ENCODE measurements at regions not wholly inside any gene's neighbourhood (a gene's known extent, or its start where the extent isn't known, plus 50 kb on each side); places are given as distances from the start of the nearest gene placed in this dataset.

DNA sequence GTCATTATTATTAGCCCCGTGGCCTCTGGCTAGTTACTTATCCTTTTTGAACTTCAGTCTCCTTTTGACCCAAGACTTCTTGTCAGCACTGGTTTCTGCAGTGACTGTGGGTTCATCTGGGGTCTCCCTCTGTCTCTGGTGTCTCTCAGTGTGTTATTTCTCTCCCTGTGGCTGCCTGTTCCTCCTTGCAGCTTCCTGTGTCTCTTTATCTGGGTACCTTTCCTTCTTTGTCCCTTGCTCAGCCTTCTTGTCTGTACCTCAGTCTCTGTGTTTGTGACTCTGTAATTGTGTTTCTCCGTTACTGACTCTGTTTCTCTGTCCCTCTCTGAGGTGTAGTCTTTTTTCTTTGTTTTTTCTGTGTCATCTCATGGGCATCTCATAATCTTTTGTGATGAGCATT is 102.6 kb upstream of the CDH11 start:
- no peaks in the 10 kb centered on the region for H3K27me3 Mint-ChIP-seq
- DNase-seq (no peak), ATAC-seq (ENCODE audit: low read depth in 2 of 2) (no peak)
- H3K4me1 Mint-ChIP-seq = peaks cover 0 to 5% (median 0%) of the 10 kb centered on the region in 3 donors
- no peaks in the 10 kb centered on the region for H3K36me3 Mint-ChIP-seq
- peaks cover 0 to 21% (median 5%) of the 10 kb centered on the region in 7 donors for H3K9me3 Mint-ChIP-seq
- no peak overlapping the region for H3K27ac Mint-ChIP-seq
- no peak overlapping the region for H3K4me3 Mint-ChIP-seq

DNA sequence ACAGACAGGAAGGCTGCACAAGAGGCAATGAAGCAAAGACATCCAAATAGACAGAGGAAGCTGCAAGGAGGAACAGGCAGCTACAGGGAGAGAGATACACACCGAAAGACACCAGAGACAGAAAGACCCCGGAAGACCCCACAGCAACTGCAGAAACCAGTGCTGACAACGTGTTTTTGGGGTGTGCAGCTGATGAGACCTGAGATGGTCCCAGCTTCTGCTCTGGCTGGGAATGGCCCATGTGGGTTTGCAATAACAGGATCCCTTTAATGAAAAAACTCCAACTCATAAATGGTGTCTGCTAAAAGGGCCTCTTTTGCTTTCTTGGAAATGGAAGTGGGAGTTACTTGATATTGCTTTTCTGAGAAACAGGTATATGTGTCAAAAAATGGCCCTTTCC is 101.5 kb upstream of the CDH11 start:
- H3K36me3 Mint-ChIP-seq = no peaks in the 10 kb centered on the region
- no peaks in the 10 kb centered on the region for H3K27me3 Mint-ChIP-seq
- DNase-seq (no peak), ATAC-seq (ENCODE audit: low read depth in 2 of 2) (no peak)
- H3K4me1 Mint-ChIP-seq = peaks cover 0 to 5% (median 0%) of the 10 kb centered on the region in 3 donors
- no peak overlapping the region for H3K4me3 Mint-ChIP-seq
- H3K9me3 Mint-ChIP-seq = peaks cover 0 to 14% (median 2%) of the 10 kb centered on the region in 7 donors
- no peak overlapping the region for H3K27ac Mint-ChIP-seq

DNA sequence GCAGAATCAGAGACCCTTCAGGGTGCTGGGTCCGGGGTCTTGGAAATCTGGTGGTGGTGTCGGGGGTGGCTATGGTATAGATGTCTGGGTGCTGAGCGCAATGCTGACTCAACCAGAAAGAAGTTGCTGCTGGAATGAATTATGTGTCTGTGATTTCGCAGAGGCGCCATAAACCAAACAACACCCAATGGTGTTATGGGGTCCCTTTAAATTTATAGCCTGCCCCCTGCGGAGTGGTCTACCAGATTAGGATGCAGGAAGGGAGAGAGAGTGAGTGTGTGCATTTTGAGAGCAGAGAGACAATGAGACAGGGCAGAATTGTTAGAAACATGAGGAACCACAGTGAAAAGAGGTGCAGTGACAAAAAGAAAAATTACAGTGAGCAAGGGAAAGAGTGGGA is 100.7 kb upstream of the CDH11 start:
- no peak for DNase-seq
- Mint-ChIP-seq H3K4me1 (peaks cover 0 to 5% (median 0%) of the 10 kb centered on the region in 3 donors), H3K9me3 (peaks cover 0 to 10% (median 2%) of the 10 kb centered on the region in 7 donors), H3K27ac (no peak overlapping the region), H3K27me3 (no peaks in the 10 kb centered on the region), H3K4me3 (no peak overlapping the region), H3K36me3 (no peaks in the 10 kb centered on the region)
- ATAC-seq (ENCODE audit: low read depth in 2 of 2) = no peak

DNA sequence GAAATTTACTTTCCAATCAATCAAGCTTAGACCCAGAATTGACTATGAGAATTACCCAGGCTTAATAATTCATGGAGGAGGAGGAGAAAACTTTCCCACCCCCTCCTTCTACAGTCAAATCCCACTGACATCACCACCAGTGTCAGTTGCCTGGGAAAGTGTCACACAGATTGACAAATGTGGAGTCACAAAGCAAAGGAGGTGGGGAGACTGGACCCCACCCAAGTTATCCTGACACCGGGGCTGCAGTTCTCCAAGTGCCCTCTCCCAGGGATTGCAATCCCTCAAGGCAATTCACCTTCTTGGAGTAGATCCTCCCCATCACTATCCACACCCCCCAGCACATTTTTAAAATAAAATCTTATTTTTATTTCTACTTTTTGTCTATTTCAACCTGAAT is 100.2 kb upstream of the CDH11 start:
- H3K4me1 Mint-ChIP-seq = peaks cover 0 to 5% (median 0%) of the 10 kb centered on the region in 3 donors
- DNase-seq = no peak
- no peaks in the 10 kb centered on the region for H3K27me3 Mint-ChIP-seq
- H3K36me3 Mint-ChIP-seq = no peaks in the 10 kb centered on the region
- peaks cover 0 to 10% (median 2%) of the 10 kb centered on the region in 7 donors for H3K9me3 Mint-ChIP-seq
- no peak overlapping the region for H3K27ac Mint-ChIP-seq
- ATAC-seq (ENCODE audit: low read depth in 2 of 2) = no peak
- no peak overlapping the region for H3K4me3 Mint-ChIP-seq

DNA sequence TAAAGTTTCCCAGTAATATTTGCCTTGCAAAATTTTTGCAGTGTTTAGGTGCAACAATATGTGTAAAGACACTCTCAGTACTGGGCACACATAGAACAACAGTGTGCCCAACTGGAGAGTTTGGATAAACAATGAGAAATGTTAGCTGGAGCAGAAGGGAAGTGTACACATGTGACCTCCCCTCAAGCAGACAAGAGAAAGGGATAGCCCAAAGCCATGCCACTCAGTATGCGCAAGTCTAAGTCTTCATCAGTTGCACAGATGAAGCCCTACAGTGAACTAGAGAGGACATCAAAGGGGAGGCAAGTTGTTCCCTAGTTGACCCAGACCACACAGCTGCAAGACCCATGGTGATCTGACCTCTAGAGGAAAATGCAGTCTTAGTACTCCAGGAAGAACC is 97.9 kb upstream of the CDH11 start:
- Mint-ChIP-seq H3K27ac (no peak overlapping the region), H3K9me3 (peaks cover 0 to 12% (median 2%) of the 10 kb centered on the region in 7 donors), H3K4me1 (peaks cover 0 to 5% (median 0%) of the 10 kb centered on the region in 3 donors), H3K27me3 (no peaks in the 10 kb centered on the region), H3K36me3 (no peaks in the 10 kb centered on the region), H3K4me3 (no peak overlapping the region)
- ATAC-seq (ENCODE audit: low read depth in 2 of 2) = no peak
- no peak for DNase-seq

DNA sequence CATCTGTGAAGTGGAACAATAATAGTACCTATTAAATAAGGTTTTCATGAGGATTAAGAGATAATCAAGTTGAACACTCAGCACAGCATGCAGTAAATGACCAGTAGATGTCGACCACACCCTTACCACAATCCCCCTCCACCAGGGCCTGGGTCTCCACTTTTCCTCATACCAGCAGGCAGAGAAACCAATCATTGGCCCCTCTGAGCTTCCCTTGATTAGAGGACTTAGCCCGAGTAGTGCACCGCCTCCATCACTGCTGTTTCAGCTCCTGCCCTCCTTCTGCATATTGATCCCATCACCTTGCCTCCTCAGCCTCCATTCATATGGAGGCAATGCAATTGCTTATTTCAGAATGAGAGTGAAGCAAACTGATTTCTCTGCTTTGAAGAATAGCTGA is 96.5 kb upstream of the CDH11 start:
- no peaks in the 10 kb centered on the region for H3K27me3 Mint-ChIP-seq
- H3K27ac Mint-ChIP-seq = no peak overlapping the region
- H3K36me3 Mint-ChIP-seq = no peaks in the 10 kb centered on the region
- peaks cover 0 to 5% (median 0%) of the 10 kb centered on the region in 3 donors for H3K4me1 Mint-ChIP-seq
- DNase-seq (no peak), ATAC-seq (ENCODE audit: low read depth in 2 of 2) (no peak)
- no peak overlapping the region for H3K4me3 Mint-ChIP-seq
- H3K9me3 Mint-ChIP-seq = peaks cover 0 to 12% (median 2%) of the 10 kb centered on the region in 7 donors

DNA sequence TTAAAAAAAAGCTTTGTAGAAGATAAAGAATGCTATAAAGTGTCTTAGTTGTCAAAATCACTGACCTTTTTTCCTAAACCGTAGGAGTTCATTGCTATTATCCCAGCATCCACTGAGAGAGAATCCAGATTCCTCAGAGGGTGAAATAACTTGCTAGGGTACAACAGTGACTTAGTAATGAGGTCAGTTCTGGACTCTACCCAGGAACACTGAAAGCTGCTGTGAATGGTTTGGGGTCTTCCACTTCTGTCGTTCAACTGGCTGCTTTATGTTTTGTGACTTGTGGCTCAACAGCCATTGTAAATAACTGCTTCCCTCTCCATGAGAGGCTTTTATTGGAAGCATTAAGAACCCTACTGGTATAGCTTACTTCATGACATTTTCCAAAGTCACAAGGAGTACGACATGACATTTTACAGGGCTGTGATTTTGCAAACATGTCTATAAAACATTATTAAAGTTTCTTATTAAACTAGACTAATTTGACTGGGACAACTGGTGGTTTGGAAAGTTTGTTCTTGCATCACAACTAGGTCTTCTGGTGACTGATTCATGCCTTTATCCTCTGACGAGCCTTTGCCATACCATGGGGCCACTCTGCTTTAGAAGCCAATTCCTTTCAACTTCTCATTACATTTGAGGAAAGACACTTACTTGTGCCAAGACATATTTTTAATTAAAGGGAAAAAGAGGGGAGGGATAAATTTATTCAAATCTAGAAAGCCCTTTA is 92.2 kb upstream of the CDH11 start:
- H3K36me3 Mint-ChIP-seq = no peaks in the 10 kb centered on the region
- H3K27ac Mint-ChIP-seq = no peak overlapping the region
- H3K9me3 Mint-ChIP-seq = peaks cover 0 to 10% (median 0%) of the 10 kb centered on the region in 7 donors
- no peaks in the 10 kb centered on the region for H3K4me1 Mint-ChIP-seq
- H3K4me3 Mint-ChIP-seq = no peak overlapping the region
- H3K27me3 Mint-ChIP-seq = no peaks in the 10 kb centered on the region
- DNase-seq = no peak
- ATAC-seq (ENCODE audit: low read depth in 2 of 2) = no peak

DNA sequence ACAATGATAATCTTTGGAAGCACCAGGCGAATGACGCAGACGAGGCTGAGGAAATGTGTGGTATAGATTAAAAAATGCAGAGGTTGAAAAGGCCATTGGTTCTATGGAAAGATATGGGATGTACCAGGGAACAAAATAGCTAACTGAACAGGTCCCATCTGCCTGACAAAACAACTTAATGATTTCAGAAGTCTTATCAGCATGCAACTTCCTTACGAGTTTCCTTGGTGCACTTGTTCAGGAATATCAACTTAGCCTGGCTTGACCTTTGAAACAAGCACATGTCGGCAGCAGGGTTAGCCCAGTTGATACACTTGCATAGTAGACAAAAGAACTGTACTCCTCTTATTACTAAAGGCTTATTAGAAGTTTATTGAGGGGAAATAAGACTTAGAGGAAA is 90.9 kb upstream of the CDH11 start:
- Mint-ChIP-seq H3K27ac (no peak overlapping the region), H3K4me1 (no peaks in the 10 kb centered on the region), H3K36me3 (no peaks in the 10 kb centered on the region), H3K9me3 (peaks cover 0 to 10% (median 0%) of the 10 kb centered on the region in 7 donors), H3K27me3 (no peaks in the 10 kb centered on the region), H3K4me3 (no peak overlapping the region)
- no peak for ATAC-seq (ENCODE audit: low read depth in 2 of 2)
- DNase-seq = no peak

DNA sequence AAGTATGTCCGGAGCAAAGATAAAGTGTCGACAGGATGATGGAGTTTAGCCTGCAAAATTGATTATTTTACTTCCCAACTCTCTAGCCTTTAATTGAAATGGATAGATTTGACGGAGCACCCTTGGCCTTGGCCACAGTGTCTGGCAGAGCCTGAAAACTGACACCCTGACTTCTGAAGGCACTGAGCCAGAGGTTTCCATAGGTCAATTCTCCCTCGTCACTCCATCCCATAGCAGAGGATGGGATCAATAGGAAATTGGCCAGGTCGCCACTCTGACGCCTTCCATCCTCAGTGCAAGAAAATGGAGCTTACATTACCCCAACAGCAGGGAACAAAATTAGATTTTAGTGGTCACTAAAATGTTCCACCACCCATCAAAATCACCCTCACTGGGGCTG is 90.4 kb upstream of the CDH11 start:
- DNase-seq = no peak
- ATAC-seq (ENCODE audit: low read depth in 2 of 2) = no peak
- H3K36me3 Mint-ChIP-seq = no peaks in the 10 kb centered on the region

DNA sequence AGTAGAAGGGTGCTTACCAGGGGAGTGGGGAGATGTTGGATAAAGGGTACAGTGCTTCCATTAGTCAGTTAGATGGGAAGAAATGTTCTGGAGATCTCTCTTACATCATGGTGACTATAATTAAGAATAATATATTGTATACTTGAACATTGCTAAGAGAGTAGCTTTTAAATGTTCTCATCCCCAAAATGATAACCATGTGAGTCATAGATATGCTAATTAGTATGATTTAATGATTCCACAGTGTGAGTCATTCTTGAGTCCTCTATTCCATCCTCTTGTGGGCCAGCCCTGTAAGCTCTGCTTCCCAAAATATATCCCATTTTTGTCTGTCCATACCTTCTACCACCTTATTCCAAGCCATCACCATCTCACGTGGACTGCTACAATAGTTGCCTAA is 80.6 kb upstream of the CDH11 start:
- H3K27me3 Mint-ChIP-seq = no peaks in the 10 kb centered on the region
- DNase-seq = no peak
- H3K9me3 Mint-ChIP-seq = peaks cover 0 to 12% (median 1%) of the 10 kb centered on the region in 7 donors
- no peaks in the 10 kb centered on the region for H3K4me1 Mint-ChIP-seq
- no peak overlapping the region for H3K27ac Mint-ChIP-seq
- no peaks in the 10 kb centered on the region for H3K36me3 Mint-ChIP-seq
- ATAC-seq (ENCODE audit: low read depth in 2 of 2) = no peak
- no peak overlapping the region for H3K4me3 Mint-ChIP-seq

More for the DNA sequence above, 90.4 kb upstream of the CDH11 start:
- peaks cover 0 to 10% (median 0%) of the 10 kb centered on the region in 7 donors for H3K9me3 Mint-ChIP-seq
- H3K27ac Mint-ChIP-seq = no peak overlapping the region
- H3K4me3 Mint-ChIP-seq = no peak overlapping the region
- no peaks in the 10 kb centered on the region for H3K27me3 Mint-ChIP-seq
- no peaks in the 10 kb centered on the region for H3K4me1 Mint-ChIP-seq

DNA sequence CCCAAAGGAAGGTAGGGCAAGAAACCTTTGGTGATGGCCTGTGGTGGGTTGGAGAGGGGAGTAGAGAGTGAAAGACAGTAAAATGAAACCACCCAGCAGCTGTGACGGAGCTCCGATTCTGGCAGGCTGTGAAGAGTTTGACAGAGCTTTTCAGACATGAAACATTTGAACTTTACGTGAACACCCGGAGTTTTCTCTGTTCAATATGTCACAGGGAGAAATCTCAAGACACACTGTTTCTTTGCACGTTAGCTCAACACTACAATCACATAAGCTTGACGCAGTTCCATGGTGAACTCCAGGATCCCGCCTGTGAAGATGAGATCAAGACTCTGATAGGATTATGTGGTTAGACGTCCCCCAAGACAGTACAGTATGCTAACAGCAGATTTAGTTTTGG is 79.6 kb upstream of the CDH11 start:
- H3K4me3 Mint-ChIP-seq = no peak overlapping the region

DNA sequence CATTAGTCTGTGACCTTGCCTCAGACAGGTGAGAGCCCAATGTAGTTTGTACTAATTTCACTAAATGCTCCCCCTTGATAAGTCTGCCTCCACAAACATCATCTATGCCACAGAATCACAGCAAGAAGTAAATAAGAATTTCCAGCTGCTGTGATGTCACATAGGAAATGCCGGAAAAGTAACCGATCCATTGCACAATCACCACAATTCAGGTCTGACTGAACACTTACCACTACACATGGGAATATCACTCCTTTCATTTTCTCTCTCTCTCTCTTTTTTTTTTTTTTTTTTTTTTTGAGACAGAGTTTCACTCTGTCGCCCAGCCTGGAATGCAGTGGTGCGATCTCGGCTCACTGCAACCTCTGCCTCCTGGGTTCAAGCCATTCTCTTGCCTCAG is 79.0 kb upstream of the CDH11 start:
- no peak for ATAC-seq (ENCODE audit: low read depth in 2 of 2)
- peaks cover 0 to 17% (median 3%) of the 10 kb centered on the region in 7 donors for H3K9me3 Mint-ChIP-seq
- H3K36me3 Mint-ChIP-seq = no peaks in the 10 kb centered on the region
- H3K4me3 Mint-ChIP-seq = no peak overlapping the region
- H3K27ac Mint-ChIP-seq = no peak overlapping the region
- DNase-seq = no peak
- no peaks in the 10 kb centered on the region for H3K27me3 Mint-ChIP-seq
- no peaks in the 10 kb centered on the region for H3K4me1 Mint-ChIP-seq

More for the DNA sequence above, 79.6 kb upstream of the CDH11 start:
- DNase-seq = no peak
- no peak for ATAC-seq (ENCODE audit: low read depth in 2 of 2)
- Mint-ChIP-seq H3K9me3 (peaks cover 0 to 17% (median 3%) of the 10 kb centered on the region in 7 donors), H3K4me1 (no peaks in the 10 kb centered on the region), H3K36me3 (no peaks in the 10 kb centered on the region), H3K27ac (no peak overlapping the region), H3K27me3 (no peaks in the 10 kb centered on the region)

DNA sequence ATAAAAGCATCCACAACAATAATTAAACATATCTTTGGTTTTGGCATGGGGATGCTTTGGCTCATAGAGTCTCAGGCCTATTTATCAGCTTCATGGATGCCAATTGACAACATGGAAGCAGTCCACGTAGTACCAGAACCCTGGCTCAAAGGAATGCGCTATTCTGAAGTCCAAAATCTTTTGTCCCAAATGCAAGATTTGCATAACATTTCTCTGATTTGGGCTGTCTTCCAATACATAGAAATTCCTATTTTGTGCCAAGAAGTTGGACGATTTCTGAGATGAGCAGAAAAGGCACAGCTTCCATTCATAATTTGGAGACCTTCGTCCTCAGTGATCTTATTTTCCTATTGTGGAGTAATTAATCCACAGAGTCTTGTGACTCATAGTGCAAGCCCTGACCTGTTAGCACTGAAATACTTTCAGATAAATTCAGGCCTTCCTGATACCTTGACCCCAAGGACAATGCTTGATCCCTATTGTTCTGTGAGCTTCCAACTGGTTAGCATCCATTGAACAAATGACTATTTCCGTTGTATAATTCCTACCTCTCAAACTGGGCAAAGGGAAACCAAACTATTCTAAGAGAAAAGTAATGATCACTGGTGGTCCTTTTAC is 78.4 kb upstream of the CDH11 start:
- H3K27me3 Mint-ChIP-seq = no peaks in the 10 kb centered on the region
- H3K27ac Mint-ChIP-seq = no peak overlapping the region
- H3K4me3 Mint-ChIP-seq = no peak overlapping the region
- H3K4me1 Mint-ChIP-seq = no peaks in the 10 kb centered on the region
- ATAC-seq (ENCODE audit: low read depth in 2 of 2) = no peak
- peaks cover 0 to 17% (median 3%) of the 10 kb centered on the region in 7 donors for H3K9me3 Mint-ChIP-seq
- no peak for DNase-seq
- no peaks in the 10 kb centered on the region for H3K36me3 Mint-ChIP-seq

DNA sequence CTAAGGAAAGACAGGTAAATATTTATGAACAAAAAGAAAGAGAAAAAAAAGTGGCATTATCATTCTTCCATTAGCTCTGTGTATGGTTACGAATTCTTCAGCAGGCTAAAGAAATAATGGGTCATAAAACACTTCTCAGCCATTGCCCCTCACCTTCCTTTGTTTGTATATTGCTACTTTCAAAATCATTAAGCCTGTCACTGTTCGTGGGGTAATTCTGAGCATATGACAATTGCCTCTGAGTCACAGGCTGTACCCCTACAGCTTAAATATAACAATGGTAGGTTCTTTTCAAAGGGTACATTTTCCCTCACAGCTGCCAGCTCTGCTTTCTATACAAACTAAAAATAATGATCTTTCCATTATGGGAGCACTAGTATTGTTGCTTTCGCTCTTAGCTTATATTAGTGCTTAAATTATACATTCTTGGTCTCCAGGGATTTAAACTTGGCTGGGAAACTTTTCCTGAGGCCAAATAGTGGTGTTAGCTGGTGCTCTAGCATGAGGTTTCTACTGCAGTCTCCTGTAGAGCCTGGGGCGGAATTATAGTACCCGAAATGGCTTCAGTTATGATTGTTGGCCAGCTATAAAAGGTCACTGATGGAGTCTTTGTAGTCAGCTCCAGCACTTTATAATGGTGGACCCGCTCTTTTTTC is 74.7 kb upstream of the CDH11 start:
- peaks cover 0 to 6% (median 3%) of the 10 kb centered on the region in 7 donors for H3K9me3 Mint-ChIP-seq
- no peaks in the 10 kb centered on the region for H3K36me3 Mint-ChIP-seq
- ATAC-seq (ENCODE audit: low read depth in 2 of 2) (no peak), DNase-seq (no peak)
- H3K4me3 Mint-ChIP-seq = no peak overlapping the region
- no peak overlapping the region for H3K27ac Mint-ChIP-seq
- H3K4me1 Mint-ChIP-seq = no peaks in the 10 kb centered on the region
- H3K27me3 Mint-ChIP-seq = no peaks in the 10 kb centered on the region

Data from naive B cell (primary cell).